ENCODE measurements at regions not wholly inside any gene's neighbourhood (a gene's known extent, or its start where the extent isn't known, plus 50 kb on each side); places are given as distances from the start of the nearest gene placed in this dataset.

- no peak overlapping the region for H3K27ac ChIP-seq (ENCODE audit: low read depth, low read length)
- H3K27me3 ChIP-seq (ENCODE audit: low read length) = no peaks in the 10 kb centered on the region
- no peak overlapping the region for H2AFZ ChIP-seq (ENCODE audit: low read depth, low read length, severe bottlenecking)
- H3K9ac ChIP-seq (ENCODE audit: low read length) = no peak overlapping the region
- no peaks in the 10 kb centered on the region for H3K36me3 ChIP-seq (ENCODE audit: low read length)
- H3K9me3 ChIP-seq (ENCODE audit: insufficient read depth, low read length) = no peaks in the 10 kb centered on the region
- H4K20me1 ChIP-seq (ENCODE audit: low read depth, low read length) = no peaks in the 10 kb centered on the region
- H3K9me2 ChIP-seq (replicated peaks; ENCODE audit: insufficient read depth, low read length) = no peaks in the 10 kb centered on the region
- H3F3A ChIP-seq (ENCODE audit: insufficient read depth) = no peaks in the 10 kb centered on the region
- TF ChIP-seq CTCF (IDR thresholded peaks at IDR 0.05; ENCODE audit: insufficient read depth, low read length, poor library complexity, severe bottlenecking) = no peak
- TF ChIP-seq EZH2phosphoT487 (conservative IDR thresholded peaks at IDR 0.05; ENCODE audit: low read length) = no peak
- no peaks in the 10 kb centered on the region for H3K79me2 ChIP-seq (ENCODE audit: insufficient read depth, low read length)
- H3K4me3 ChIP-seq (ENCODE audit: insufficient read depth, low read length, poor library complexity, severe bottlenecking) = no peak overlapping the region
- H3K4me2 ChIP-seq (ENCODE audit: low read depth, low read length, poor library complexity, severe bottlenecking) = no peak overlapping the region
These were observed 194.4 kb downstream of the BCOR start for GRCh38 chrX:39903343-39903742.

- Histone ChIP-seq H4K20me1 (ENCODE audit: low read depth, low read length) (no peaks in the 10 kb centered on the region), H3K36me3 (ENCODE audit: low read length) (no peaks in the 10 kb centered on the region), H3K4me3 (ENCODE audit: insufficient read depth, low read length, poor library complexity, severe bottlenecking) (no peak overlapping the region), H3K27ac (ENCODE audit: low read depth, low read length) (no peak overlapping the region), H2AFZ (ENCODE audit: low read depth, low read length, severe bottlenecking) (no peak overlapping the region), H3K27me3 (ENCODE audit: low read length) (no peaks in the 10 kb centered on the region), H3K9ac (ENCODE audit: low read length) (no peak overlapping the region), H3F3A (ENCODE audit: insufficient read depth) (no peaks in the 10 kb centered on the region), H3K79me2 (ENCODE audit: insufficient read depth, low read length) (no peaks in the 10 kb centered on the region), H3K4me2 (ENCODE audit: low read depth, low read length, poor library complexity, severe bottlenecking) (no peak overlapping the region), H3K9me3 (ENCODE audit: insufficient read depth, low read length) (no peaks in the 10 kb centered on the region), H3K9me2 (replicated peaks; ENCODE audit: insufficient read depth, low read length) (no peaks in the 10 kb centered on the region)
- TF ChIP-seq CTCF (IDR thresholded peaks at IDR 0.05; ENCODE audit: insufficient read depth, low read length, poor library complexity, severe bottlenecking) = no peak
- TF ChIP-seq EZH2phosphoT487 (conservative IDR thresholded peaks at IDR 0.05; ENCODE audit: low read length) = no peak
These were observed 193.8 kb downstream of the BCOR start for GRCh38 chrX:39903937-39904336.

- Histone ChIP-seq H3K9me3 (ENCODE audit: insufficient read depth, low read length) (no peaks in the 10 kb centered on the region), H3K9ac (ENCODE audit: low read length) (no peak overlapping the region), H3K36me3 (ENCODE audit: low read length) (no peaks in the 10 kb centered on the region), H3K4me3 (ENCODE audit: insufficient read depth, low read length, poor library complexity, severe bottlenecking) (no peak overlapping the region), H4K20me1 (ENCODE audit: low read depth, low read length) (no peaks in the 10 kb centered on the region), H3K9me2 (replicated peaks; ENCODE audit: insufficient read depth, low read length) (no peaks in the 10 kb centered on the region), H3K79me2 (ENCODE audit: insufficient read depth, low read length) (no peaks in the 10 kb centered on the region), H3K27ac (ENCODE audit: low read depth, low read length) (no peak overlapping the region), H3K27me3 (ENCODE audit: low read length) (no peaks in the 10 kb centered on the region), H2AFZ (ENCODE audit: low read depth, low read length, severe bottlenecking) (no peak overlapping the region), H3F3A (ENCODE audit: insufficient read depth) (no peaks in the 10 kb centered on the region), H3K4me2 (ENCODE audit: low read depth, low read length, poor library complexity, severe bottlenecking) (no peak overlapping the region)
- TF ChIP-seq CTCF (IDR thresholded peaks at IDR 0.05; ENCODE audit: insufficient read depth, low read length, poor library complexity, severe bottlenecking) (no peak), EZH2phosphoT487 (conservative IDR thresholded peaks at IDR 0.05; ENCODE audit: low read length) (no peak)
These were observed 192.8 kb downstream of the BCOR start for GRCh38 chrX:39904816-39905537.
